GM19240 (cell line): ENCODE measurements at regions not wholly inside any gene's neighbourhood (a gene's known extent, or its start where the extent isn't known, plus 50 kb on each side); places are given as distances from the start of the nearest gene placed in this dataset.

ENCODE experiments used
- DNase-seq: peaks from one replicate; pipeline ENCODE4 v3.0.0; 2011; ENCODE audit warnings: low spot score; ENCODE audit not compliant: insufficient read length

DNA sequence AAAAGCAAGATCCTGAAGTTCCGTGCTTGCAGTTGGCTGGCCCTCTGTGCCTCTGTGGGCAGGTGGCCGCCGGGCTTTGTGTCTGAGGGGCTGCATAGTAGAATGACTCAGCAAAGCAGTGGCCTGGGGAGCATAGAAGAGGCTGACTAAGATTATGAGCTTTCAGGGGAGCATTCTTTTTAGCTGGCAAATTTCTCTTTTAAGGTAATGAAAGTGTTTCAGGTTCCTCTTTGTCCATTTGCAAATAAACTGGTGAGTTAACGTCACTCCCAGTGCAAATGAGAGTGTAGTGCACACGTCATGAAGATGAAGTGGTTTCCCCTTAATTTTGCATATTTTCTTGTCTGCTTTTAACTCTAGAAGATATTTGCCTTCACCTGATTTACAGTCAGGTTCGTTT lies 98.6 kb downstream of the BCL2L11 start:
- peak; percentile 20 for DNase-seq

GRCh38 chr2:111219734-111220505 lies 99.2 kb downstream of the BCL2L11 start:
- DNase-seq: no peak

GRCh38 chr2:111220962-111221361 lies 100.2 kb downstream of the BCL2L11 start:
- no peak for DNase-seq

DNA sequence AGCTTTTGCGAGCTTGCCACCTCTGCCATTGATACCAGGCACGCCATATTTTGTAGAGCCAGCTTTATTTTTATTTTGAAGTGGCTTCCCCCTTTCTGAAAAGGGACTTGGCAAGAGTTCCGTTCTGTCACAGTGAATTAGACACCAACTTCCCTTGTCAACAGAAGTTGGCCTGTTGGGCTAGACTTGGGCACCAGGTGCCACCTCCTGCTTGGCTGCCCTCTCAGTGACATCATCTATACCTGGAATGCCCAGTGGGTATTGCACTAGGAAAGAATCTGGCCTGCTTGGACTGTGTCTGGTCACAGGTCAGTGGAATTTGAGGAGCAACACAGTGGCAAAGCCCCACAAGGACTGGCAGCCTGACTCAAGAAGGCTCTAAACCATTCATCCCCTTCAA lies 101.0 kb downstream of the BCL2L11 start:
- DNase-seq: no peak

GRCh38 chr2:111222204-111222866 lies 101.6 kb downstream of the BCL2L11 start:
- DNase-seq: no peak

GRCh38 chr2:111225856-111226255 lies 105.1 kb downstream of the BCL2L11 start:
- no peak for DNase-seq

- no peak for DNase-seq
Observed at GRCh38 chr2:111226876-111227700, 106.4 kb downstream of the BCL2L11 start.

GRCh38 chr2:111227716-111228141 lies 107.0 kb downstream of the BCL2L11 start:
- no peak for DNase-seq

DNA sequence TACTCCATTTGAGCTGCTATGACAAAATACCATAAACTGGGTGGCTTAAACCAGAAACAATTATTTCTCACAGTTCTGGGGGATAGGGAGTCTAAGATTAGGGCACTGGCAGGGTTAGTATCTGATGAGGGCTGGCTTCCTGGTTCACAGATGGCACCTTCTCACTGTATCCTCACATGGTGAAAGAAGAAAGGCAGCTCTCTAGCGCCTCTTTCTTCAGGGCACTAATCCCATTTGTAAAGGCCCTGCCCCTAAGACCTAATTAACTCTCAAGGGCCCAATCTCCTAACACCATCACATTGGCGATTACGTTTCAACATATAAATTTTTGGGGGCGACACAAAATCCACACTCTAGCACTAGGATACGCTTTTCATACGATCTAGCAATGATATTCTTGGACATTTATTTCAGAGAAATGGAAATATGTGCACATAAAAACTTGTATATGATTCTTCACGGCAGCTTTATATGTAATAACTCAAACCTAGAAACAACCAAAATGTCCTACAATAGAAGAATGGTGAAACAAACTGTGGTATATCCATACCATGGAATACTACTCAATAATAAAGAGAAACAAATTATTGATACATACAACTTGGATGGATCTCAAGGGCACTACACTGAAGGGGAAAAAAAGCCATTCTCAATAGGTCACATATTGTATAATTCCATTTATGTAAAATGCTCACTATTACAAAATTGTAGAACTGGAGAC lies 111.0 kb downstream of the BCL2L11 start:
- DNase-seq: no peak

GRCh38 chr2:111235192-111236015 lies 114.7 kb downstream of the BCL2L11 start:
- no peak for DNase-seq

- DNase-seq: no peak
Observed at GRCh38 chr2:111236025-111236424, 115.3 kb downstream of the BCL2L11 start.

GRCh38 chr2:111238296-111238695 lies 117.6 kb downstream of the BCL2L11 start:
- no peak for DNase-seq

GRCh38 chr2:111239107-111239506 lies 118.4 kb downstream of the BCL2L11 start:
- DNase-seq: peak; percentile 61

DNA sequence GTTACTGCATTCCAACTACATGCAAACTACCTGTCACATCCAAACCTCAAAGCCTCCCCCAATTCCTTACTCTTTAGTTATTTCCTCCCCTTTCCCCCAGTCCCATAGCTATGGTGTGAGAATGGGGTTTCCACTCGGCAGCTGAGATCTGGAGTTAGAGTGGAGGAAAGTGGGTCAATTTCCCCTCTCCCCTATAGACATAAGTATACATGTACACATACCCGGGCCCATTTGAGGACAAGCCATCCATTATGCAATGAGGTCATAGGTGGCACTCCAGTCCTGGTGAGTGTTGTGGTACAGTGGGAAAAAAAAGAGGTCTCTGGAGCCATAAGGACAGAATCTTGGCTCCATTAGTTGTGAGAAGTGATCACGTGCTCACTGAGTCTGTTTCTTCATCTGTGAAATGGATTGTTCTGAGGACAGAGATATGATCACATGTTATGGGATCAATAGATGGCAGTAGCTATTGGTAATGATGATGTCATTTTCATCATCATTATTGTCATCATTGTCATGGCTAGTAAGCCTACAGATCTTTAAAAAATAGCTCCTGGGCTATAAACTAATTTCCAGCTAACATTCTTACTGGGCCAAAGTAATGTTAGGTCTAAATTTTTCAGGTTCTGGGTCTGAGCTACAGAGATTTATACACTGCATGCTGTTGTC lies 119.0 kb downstream of the BCL2L11 start:
- no peak for DNase-seq

DNA sequence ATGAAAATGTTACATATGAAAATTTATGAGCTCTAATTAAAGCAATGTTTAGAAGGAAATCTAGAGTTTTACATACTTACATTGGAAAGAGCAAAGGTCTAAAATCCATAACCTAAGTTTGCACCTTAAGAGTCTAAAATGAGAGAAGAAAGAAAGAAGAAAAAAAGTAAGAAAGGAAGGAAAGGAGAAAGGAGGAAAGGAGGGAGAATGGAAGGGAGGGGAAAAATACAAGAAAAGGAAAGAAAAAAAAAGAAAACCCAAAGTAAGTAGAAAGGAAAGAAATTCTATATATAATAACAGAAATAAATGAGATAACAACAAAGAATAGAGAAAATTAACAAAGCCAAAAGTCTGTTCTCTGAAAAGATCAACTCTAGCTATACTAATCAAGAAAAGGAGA lies 122.6 kb downstream of the BCL2L11 start:
- no peak for DNase-seq

- DNase-seq: no peak
Observed at GRCh38 chr2:111244864-111245263, 124.2 kb downstream of the BCL2L11 start.

DNA sequence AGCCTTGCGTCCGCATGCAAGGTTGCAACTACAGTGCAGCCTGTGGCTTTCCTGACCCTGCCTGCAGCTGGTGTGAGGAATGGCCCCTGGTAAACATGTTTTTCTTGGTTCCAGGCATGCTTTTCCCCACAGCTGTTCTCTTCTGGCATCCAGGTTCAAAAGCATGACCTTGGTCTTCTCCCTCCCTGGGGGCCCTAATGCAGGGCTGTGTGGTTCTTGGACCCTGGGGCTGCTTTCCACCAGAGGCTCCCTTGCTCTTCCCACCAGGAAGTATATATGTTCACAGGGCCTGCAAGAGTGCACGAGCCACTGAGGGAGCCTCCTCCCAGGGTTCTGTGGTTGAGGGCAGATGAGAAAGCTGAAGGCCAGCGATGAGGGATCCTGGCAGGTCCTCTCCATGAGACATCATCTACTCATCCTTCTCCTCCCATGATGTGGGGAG lies 125.9 kb downstream of the BCL2L11 start:
- DNase-seq: no peak

- no peak for DNase-seq
Observed at GRCh38 chr2:111247491-111247890, 126.8 kb downstream of the BCL2L11 start.

DNA sequence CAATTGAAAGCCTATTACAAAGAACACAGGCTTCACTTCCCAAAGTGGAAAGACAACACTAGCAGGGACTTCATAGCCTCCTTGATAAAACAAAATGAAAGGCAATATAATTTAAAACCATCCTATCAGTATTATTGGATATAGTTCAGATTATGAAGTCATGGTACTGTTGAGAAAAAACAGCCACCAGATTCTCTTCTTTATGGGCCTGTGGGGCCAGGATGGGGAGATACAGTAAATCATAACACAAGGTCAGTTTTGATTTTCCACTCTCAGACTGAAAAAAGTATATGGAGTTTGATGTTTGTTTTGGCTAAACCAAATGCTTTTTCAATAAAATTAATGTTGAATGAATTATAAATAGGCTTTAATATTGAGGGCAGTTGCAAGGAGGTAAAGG lies 129.1 kb downstream of the BCL2L11 start:
- DNase-seq: no peak

GRCh38 chr2:111250448-111251030 lies 129.8 kb downstream of the BCL2L11 start:
- DNase-seq: no peak
